ENCODE measurements at regions not wholly inside any gene's neighbourhood (a gene's known extent, or its start where the extent isn't known, plus 50 kb on each side); places are given as distances from the start of the nearest gene placed in this dataset.

DNA sequence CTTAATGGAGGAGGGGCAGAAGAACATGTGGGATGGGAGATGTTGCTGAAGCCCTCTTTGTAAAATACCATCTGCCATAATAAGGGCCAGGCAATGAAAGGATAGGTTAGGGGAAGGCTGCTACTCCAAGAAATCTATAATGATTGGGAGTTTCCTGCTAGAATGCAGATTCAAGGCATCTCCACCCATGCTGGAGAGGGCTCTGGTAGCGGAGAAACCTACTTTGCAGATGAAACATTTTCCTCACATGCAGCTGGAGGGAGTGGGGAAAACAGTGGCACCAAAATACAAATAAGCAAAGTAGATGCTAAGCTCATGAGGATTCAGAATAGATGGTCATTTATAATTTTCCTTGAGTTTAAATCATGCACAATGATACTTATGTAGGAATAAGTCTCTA, 82.3 kb upstream of the GCFC2 start:
- Histone ChIP-seq H4K20me1 (replicated peaks; ENCODE audit: control insufficient read depth, extremely low read depth, insufficient read depth, low read length) (peaks cover 2% of the 10 kb centered on the region), H3K4me2 (ENCODE audit: insufficient read depth, low read length) (no peak overlapping the region), H3K27me3 (ENCODE audit: control insufficient read depth in 2 of 2, insufficient read depth in 2 of 2, low read length in 2 of 2) (no peaks in the 10 kb centered on the region), H3K9me3 (replicated peaks; ENCODE audit: control insufficient read depth, insufficient read depth, low read length) (no peaks in the 10 kb centered on the region), H3K27ac (ENCODE audit: insufficient read depth, low read depth, low read length) (no peak overlapping the region), H3K9ac (replicated peaks; ENCODE audit: extremely low read depth, insufficient read depth, low read length) (no peak overlapping the region), H3K9me1 (replicated peaks; ENCODE audit: control insufficient read depth, extremely low read depth, insufficient read depth, low read length) (no peaks in the 10 kb centered on the region), H2AFZ (ENCODE audit: low read depth, low read length) (no peak overlapping the region), H3K4me3 (replicated peaks in 1 of 3; ENCODE audit: insufficient read depth in 1 of 3, low read depth in 1 of 3, low read length in 3 of 3) (no peak overlapping the region), H3K36me3 (ENCODE audit: control insufficient read depth in 2 of 2, extremely low read depth in 1 of 2, insufficient read depth in 2 of 2, low read length in 2 of 2) (no peaks in the 10 kb centered on the region), H3K79me2 (ENCODE audit: control insufficient read depth, insufficient read depth, low read length) (no peaks in the 10 kb centered on the region), H3K4me1 (ENCODE audit: control insufficient read depth, extremely low read depth, insufficient read depth, low read length) (no peaks in the 10 kb centered on the region)
- intact Hi-C loops (cut with micrococcal nuclease) (no loop called here), dilution Hi-C loops (cut with MboI; ENCODE audit: extremely low pct_ligation_motif_present, low sequenced_read_pairs) (no loop called here)
- BruUV-seq (replicated peaks), result no TSS peak
- CTCF ChIA-PET, result interaction anchor here (0.7 kb wide), 1 partner anchor 19 kb away, joined by 3 read pairs; no protein-coding TSS in a partner anchor
- POLR2A ChIA-PET, result no interaction called here
- TF ChIP-seq EZH2 (IDR thresholded peaks at IDR 0.05; ENCODE audit: borderline replicate concordance, low read depth, low read length, severe bottlenecking), result no peak
- TF ChIP-seq, protein P1, sequence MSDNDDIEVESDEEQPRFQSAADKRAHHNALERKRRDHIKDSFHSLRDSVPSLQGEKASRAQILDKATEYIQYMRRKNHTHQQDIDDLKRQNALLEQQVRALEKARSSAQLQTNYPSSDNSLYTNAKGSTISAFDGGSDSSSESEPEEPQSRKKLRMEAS (IDR thresholded peaks at IDR 0.05; ENCODE audit: insufficient read depth, insufficient read length), result no peak
- TF ChIP-seq POLR2A (IDR thresholded peaks at IDR 0.05; ENCODE audit: low read depth, low read length), result no peak
- no peak for TF ChIP-seq GATA2 (IDR thresholded peaks at IDR 0.05; ENCODE audit: insufficient read depth, insufficient read length, low read depth, low read length)
- TF ChIP-seq MYC (IDR thresholded peaks at IDR 0.05; ENCODE audit: low read depth, low read length), result no peak
- TF ChIP-seq, protein P2, sequence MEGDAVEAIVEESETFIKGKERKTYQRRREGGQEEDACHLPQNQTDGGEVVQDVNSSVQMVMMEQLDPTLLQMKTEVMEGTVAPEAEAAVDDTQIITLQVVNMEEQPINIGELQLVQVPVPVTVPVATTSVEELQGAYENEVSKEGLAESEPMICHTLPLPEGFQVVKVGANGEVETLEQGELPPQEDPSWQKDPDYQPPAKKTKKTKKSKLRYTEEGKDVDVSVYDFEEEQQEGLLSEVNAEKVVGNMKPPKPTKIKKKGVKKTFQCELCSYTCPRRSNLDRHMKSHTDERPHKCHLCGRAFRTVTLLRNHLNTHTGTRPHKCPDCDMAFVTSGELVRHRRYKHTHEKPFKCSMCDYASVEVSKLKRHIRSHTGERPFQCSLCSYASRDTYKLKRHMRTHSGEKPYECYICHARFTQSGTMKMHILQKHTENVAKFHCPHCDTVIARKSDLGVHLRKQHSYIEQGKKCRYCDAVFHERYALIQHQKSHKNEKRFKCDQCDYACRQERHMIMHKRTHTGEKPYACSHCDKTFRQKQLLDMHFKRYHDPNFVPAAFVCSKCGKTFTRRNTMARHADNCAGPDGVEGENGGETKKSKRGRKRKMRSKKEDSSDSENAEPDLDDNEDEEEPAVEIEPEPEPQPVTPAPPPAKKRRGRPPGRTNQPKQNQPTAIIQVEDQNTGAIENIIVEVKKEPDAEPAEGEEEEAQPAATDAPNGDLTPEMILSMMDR (IDR thresholded peaks at IDR 0.05; ENCODE audit: extremely low read depth in 1 of 2, insufficient read depth in 1 of 2, low read depth in 1 of 2, low read length in 2 of 2), result no peak
- TF ChIP-seq POLR2AphosphoS5 (IDR thresholded peaks at IDR 0.05; ENCODE audit: insufficient read depth, low read depth, low read length), result no peak
- no peak for TF ChIP-seq FOS (IDR thresholded peaks at IDR 0.05; ENCODE audit: borderline replicate concordance, insufficient read depth, low read length)
- no peak for TF ChIP-seq JUN (IDR thresholded peaks at IDR 0.05; ENCODE audit: borderline replicate concordance, insufficient read depth, insufficient read length, low read depth)
- FAIRE-seq, result no peak
- no peak for DNase-seq (ENCODE audit: low read depth, low spot score)

Data from endothelial cell of umbilical vein (primary cell).